ENCODE measurements at regions not wholly inside any gene's neighbourhood (a gene's known extent, or its start where the extent isn't known, plus 50 kb on each side); places are given as distances from the start of the nearest gene placed in this dataset.

DNA sequence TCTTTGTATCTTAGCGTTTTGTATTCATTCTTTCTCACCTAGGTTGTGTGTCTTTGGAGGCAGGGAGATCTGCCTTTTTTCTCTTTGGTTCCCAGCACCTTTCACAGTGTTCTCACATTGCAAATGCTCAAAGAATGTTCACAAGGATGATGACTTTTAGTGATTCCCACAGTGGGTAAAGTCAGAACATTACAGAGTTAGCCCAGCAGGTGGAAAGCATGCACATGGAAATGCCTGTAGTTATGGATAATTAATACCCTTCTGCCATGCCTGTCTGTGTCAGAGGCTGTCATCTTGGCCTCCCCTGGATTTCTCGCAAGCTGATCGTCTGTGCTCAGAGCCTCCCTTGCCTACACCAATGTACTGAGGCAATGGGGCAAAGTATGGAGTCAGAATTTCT lies 458.9 kb downstream of the LMO4 start:
- TF ChIP-seq, protein P1, sequence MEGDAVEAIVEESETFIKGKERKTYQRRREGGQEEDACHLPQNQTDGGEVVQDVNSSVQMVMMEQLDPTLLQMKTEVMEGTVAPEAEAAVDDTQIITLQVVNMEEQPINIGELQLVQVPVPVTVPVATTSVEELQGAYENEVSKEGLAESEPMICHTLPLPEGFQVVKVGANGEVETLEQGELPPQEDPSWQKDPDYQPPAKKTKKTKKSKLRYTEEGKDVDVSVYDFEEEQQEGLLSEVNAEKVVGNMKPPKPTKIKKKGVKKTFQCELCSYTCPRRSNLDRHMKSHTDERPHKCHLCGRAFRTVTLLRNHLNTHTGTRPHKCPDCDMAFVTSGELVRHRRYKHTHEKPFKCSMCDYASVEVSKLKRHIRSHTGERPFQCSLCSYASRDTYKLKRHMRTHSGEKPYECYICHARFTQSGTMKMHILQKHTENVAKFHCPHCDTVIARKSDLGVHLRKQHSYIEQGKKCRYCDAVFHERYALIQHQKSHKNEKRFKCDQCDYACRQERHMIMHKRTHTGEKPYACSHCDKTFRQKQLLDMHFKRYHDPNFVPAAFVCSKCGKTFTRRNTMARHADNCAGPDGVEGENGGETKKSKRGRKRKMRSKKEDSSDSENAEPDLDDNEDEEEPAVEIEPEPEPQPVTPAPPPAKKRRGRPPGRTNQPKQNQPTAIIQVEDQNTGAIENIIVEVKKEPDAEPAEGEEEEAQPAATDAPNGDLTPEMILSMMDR (conservative IDR thresholded peaks at IDR 0.05 in 1 of 2, IDR thresholded peaks at IDR 0.05 in 1 of 2; ENCODE audit: extremely low read depth in 1 of 2, insufficient read depth in 1 of 2, low read depth in 1 of 2, low read length in 2 of 2) = peak in 1 of 2 donors; percentile 21
- no peak for TF ChIP-seq EZH2 (IDR thresholded peaks at IDR 0.05; ENCODE audit: borderline replicate concordance, low read length)
